H9 (cell line): ENCODE measurements at regions not wholly inside any gene's neighbourhood (a gene's known extent, or its start where the extent isn't known, plus 50 kb on each side); places are given as distances from the start of the nearest gene placed in this dataset.

ENCODE experiments used
- DNase-seq: peaks from one replicate; pipeline ENCODE4 v3.0.0-alpha.2; 2017
- H2AFZ ChIP-seq: one replicate; pipeline ENCODE4 v1.6.1; 2013; ENCODE audit warnings: mild to moderate bottlenecking, low read length, control low read depth, moderate library complexity
- H2AK5ac ChIP-seq: 2 replicates; pipeline ENCODE4 v1.6.1; 2013; ENCODE audit warnings: low read length, control low read depth, mixed read lengths; ENCODE audit not compliant: insufficient read length
- H2BK120ac ChIP-seq: one replicate; pipeline ENCODE4 v1.6.1; 2013; ENCODE audit warnings: low read depth, mild to moderate bottlenecking, low read length, control low read depth, inconsistent platforms; ENCODE audit not compliant: poor library complexity, severe bottlenecking
- H2BK12ac ChIP-seq: 2 replicates; pipeline ENCODE4 v1.6.1; 2013; ENCODE audit warnings: low read length, control low read depth, mixed read lengths, low read depth; ENCODE audit not compliant: insufficient read length
- H2BK15ac ChIP-seq: 2 replicates; pipeline ENCODE4 v1.6.1; 2013; ENCODE audit warnings: low read depth, low read length, control low read depth
- H2BK20ac ChIP-seq: one replicate; pipeline ENCODE4 v1.6.1; 2013; ENCODE audit warnings: low read depth, mild to moderate bottlenecking, low read length, control low read depth, inconsistent platforms; ENCODE audit not compliant: poor library complexity, severe bottlenecking
- H2BK5ac ChIP-seq: 2 replicates; pipeline ENCODE4 v1.6.1; 2013; ENCODE audit warnings: low read length, control low read depth, mixed read lengths; ENCODE audit not compliant: insufficient read length
- H3K14ac ChIP-seq: 2 replicates; pipeline ENCODE4 v1.6.1; 2013; ENCODE audit warnings: low read length, control low read depth; ENCODE audit not compliant: insufficient read depth
- H3K18ac ChIP-seq: 2 replicates; pipeline ENCODE4 v1.6.1; 2013; ENCODE audit warnings: low read depth, mild to moderate bottlenecking, mixed read lengths, low read length, control low read depth; ENCODE audit not compliant: insufficient read length
- H3K23ac ChIP-seq: 2 replicates; pipeline ENCODE4 v1.6.1; 2013; ENCODE audit warnings: low read length, control low read depth, mixed read lengths, low read depth; ENCODE audit not compliant: insufficient read length
- H3K23me2 ChIP-seq: 2 replicates; pipeline ENCODE4 v1.6.1; 2013; ENCODE audit warnings: low read depth, mild to moderate bottlenecking, mixed read lengths, low read length, control low read depth; ENCODE audit not compliant: insufficient read length, poor library complexity, severe bottlenecking
- H3K27ac ChIP-seq: 2 replicates; pipeline ENCODE4 v1.5.1; 2013; ENCODE audit warnings: low read length, control low read depth, mixed read lengths, low read depth; ENCODE audit not compliant: insufficient read length
- H3K27me3 ChIP-seq: 2 replicates; pipeline ENCODE4 v1.6.1; 2013; ENCODE audit warnings: low read length, control low read depth, inconsistent platforms; ENCODE audit not compliant: insufficient read depth
- H3K4ac ChIP-seq: 2 replicates; pipeline ENCODE4 v1.6.1; 2013; ENCODE audit warnings: low read depth, mild to moderate bottlenecking, control low read depth, inconsistent platforms, low read length, moderate library complexity
- H3K4me1 ChIP-seq: 2 replicates; pipeline ENCODE4 v1.6.1; 2013; ENCODE audit warnings: low read length, control low read depth, inconsistent platforms; ENCODE audit not compliant: insufficient read depth
- H3K4me2 ChIP-seq: 2 replicates; pipeline ENCODE4 v1.6.1; 2013; ENCODE audit warnings: low read length, control low read depth, mixed read lengths; ENCODE audit not compliant: insufficient read length, insufficient read depth
- H3K56ac ChIP-seq: 2 replicates; pipeline ENCODE4 v1.6.1; 2013; ENCODE audit warnings: low read depth, mild to moderate bottlenecking, mixed read lengths, low read length, control low read depth; ENCODE audit not compliant: insufficient read length
- H3K79me1 ChIP-seq: 2 replicates; pipeline ENCODE4 v1.6.1; 2013; ENCODE audit warnings: low read depth, mild to moderate bottlenecking, moderate library complexity, low read length, control low read depth, inconsistent platforms; ENCODE audit not compliant: insufficient read depth, poor library complexity, severe bottlenecking
- H3K79me2 ChIP-seq: 2 replicates; pipeline ENCODE4 v1.6.1; 2013; ENCODE audit warnings: low read length, control low read depth, inconsistent platforms; ENCODE audit not compliant: insufficient read depth
- H3K9ac ChIP-seq: 2 replicates; pipeline ENCODE4 v1.6.1; 2013; ENCODE audit warnings: low read length, control low read depth, mixed read lengths; ENCODE audit not compliant: insufficient read length; ENCODE audit errors: extremely low read depth
- H3K9me3 ChIP-seq: one replicate; pipeline ENCODE4 v1.6.1; 2013; ENCODE audit warnings: low read depth, low read length, inconsistent platforms; ENCODE audit not compliant: control insufficient read depth
- H3T11ph ChIP-seq: one replicate; pipeline ENCODE4 v1.6.1; 2013; ENCODE audit warnings: mild to moderate bottlenecking, low read length, control low read depth, inconsistent platforms
- H4K20me1 ChIP-seq: one replicate; pipeline ENCODE4 v1.6.1; 2013; ENCODE audit not compliant: control insufficient read depth, insufficient read length, insufficient read depth
- H4K5ac ChIP-seq: 2 replicates; pipeline ENCODE4 v1.6.1; 2013; ENCODE audit warnings: low read depth, mild to moderate bottlenecking, mixed read lengths, low read length, control low read depth; ENCODE audit not compliant: insufficient read length
- H4K8ac ChIP-seq: replicated peaks from 2 replicates; pipeline ENCODE4 v1.6.1; 2013; ENCODE audit warnings: low read length, control low read depth, mixed read lengths, low read depth; ENCODE audit not compliant: insufficient read length
- H4K91ac ChIP-seq: 2 replicates; pipeline ENCODE4 v1.6.1; 2013; ENCODE audit warnings: low read depth, mild to moderate bottlenecking, moderate library complexity, mixed read lengths, low read length, control low read depth; ENCODE audit not compliant: insufficient read length
- H3K27ac Mint-ChIP-seq, 3 experiments: 2 replicates in 2 of 3; 3 replicates in 1 of 3; pipeline ENCODE4 v1.8.0; 2020 to 2021; ENCODE audit warnings: mixed read lengths in 3 of 3, mild to moderate bottlenecking in 1 of 3, moderate library complexity in 1 of 3
- H3K27me3 Mint-ChIP-seq: 2 replicates; pipeline ENCODE4 v1.8.0; 2021; ENCODE audit warnings: low read depth, mild to moderate bottlenecking, moderate library complexity, mixed read lengths
- H3K36me3 Mint-ChIP-seq, 3 experiments: 2 replicates in 2 of 3; 3 replicates in 1 of 3; pipeline ENCODE4 v1.8.0; 2020 to 2021; ENCODE audit warnings: low read depth in 3 of 3, mixed read lengths in 3 of 3; ENCODE audit not compliant: insufficient read depth in 1 of 3
- H3K4me1 Mint-ChIP-seq, 2 experiments: 2 replicates each; pipeline ENCODE4 v1.8.0; 2020; ENCODE audit warnings: mixed read lengths in 2 of 2
- H3K4me3 Mint-ChIP-seq, 2 experiments: 2 replicates in 1 of 2; 3 replicates in 1 of 2; pipeline ENCODE4 v1.8.0; 2020 to 2021; ENCODE audit warnings: mild to moderate bottlenecking in 2 of 2, mixed read lengths in 2 of 2, moderate library complexity in 1 of 2
- H3K9me3 Mint-ChIP-seq, 2 experiments: 2 replicates in 1 of 2; 3 replicates in 1 of 2; pipeline ENCODE4 v1.8.0; 2020; ENCODE audit warnings: mild to moderate bottlenecking in 2 of 2, mixed read lengths in 2 of 2, moderate library complexity in 1 of 2
- WGBS: extraction: QIAGEN DNeasy Blood & Tissue Kit; methylation state at CpG from one replicate; pipeline ENCODE4 v1.1.7; 2013; ENCODE audit warnings: missing lambda C conversion rate, low lambda C conversion rate, mixed read lengths; ENCODE audit not compliant: insufficient read length; ENCODE audit errors: extremely low coverage; 5-methylcytosine and 5-hydroxymethylcytosine counted together
- TF ChIP-seq, protein P1 (sequence below): fragments of 200-600 bp; sonication (generic); conservative IDR thresholded peaks from 3 replicates; pipeline ENCODE4 v1.8.0; 2021; ENCODE audit warnings: antibody characterized with exemption, mild to moderate bottlenecking

GRCh38 chr12:43602738-43603137 lies 50.7 kb upstream of the ADAMTS20 start:
- Histone ChIP-seq H2BK15ac (no peak overlapping the region), H3K79me2 (no peaks in the 10 kb centered on the region), H4K8ac (no peak overlapping the region), H3K23ac (no peak overlapping the region), H3K4me1 (no peaks in the 10 kb centered on the region), H3T11ph (no peak overlapping the region), H3K23me2 (no peaks in the 10 kb centered on the region), H2BK120ac (no peak overlapping the region), H2BK12ac (no peak overlapping the region), H3K4ac (no peak overlapping the region), H4K5ac (no peak overlapping the region), H3K4me2 (no peak overlapping the region), H2BK5ac (no peak overlapping the region), H3K27me3 (no peaks in the 10 kb centered on the region), H3K9ac (no peak overlapping the region), H3K79me1 (no peaks in the 10 kb centered on the region), H4K20me1 (no peaks in the 10 kb centered on the region), H2BK20ac (no peak overlapping the region), H4K91ac (no peak overlapping the region), H3K14ac (no peak overlapping the region), H3K18ac (no peak overlapping the region), H2AFZ (no peak overlapping the region), H2AK5ac (no peak overlapping the region), H3K9me3 (no peaks in the 10 kb centered on the region), H3K27ac (no peak overlapping the region), H3K56ac (no peak overlapping the region)
- Mint-ChIP-seq H3K9me3 (no peaks in the 10 kb centered on the region), H3K27me3 (no peaks in the 10 kb centered on the region), H3K4me3 (no peak overlapping the region), H3K4me1 (no peaks in the 10 kb centered on the region), H3K27ac (no peak overlapping the region), H3K36me3 (no peaks in the 10 kb centered on the region)
- no peak for DNase-seq
- WGBS: no CpG with 5 or more reads among the region's 4 CpGs
- TF ChIP-seq, protein P1, sequence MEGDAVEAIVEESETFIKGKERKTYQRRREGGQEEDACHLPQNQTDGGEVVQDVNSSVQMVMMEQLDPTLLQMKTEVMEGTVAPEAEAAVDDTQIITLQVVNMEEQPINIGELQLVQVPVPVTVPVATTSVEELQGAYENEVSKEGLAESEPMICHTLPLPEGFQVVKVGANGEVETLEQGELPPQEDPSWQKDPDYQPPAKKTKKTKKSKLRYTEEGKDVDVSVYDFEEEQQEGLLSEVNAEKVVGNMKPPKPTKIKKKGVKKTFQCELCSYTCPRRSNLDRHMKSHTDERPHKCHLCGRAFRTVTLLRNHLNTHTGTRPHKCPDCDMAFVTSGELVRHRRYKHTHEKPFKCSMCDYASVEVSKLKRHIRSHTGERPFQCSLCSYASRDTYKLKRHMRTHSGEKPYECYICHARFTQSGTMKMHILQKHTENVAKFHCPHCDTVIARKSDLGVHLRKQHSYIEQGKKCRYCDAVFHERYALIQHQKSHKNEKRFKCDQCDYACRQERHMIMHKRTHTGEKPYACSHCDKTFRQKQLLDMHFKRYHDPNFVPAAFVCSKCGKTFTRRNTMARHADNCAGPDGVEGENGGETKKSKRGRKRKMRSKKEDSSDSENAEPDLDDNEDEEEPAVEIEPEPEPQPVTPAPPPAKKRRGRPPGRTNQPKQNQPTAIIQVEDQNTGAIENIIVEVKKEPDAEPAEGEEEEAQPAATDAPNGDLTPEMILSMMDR: no peak
